HG02885 (cell line): ENCODE measurements at regions not wholly inside any gene's neighbourhood (a gene's known extent, or its start where the extent isn't known, plus 50 kb on each side); places are given as distances from the start of the nearest gene placed in this dataset.

ENCODE experiments used
- ATAC-seq: cut with Tn5 transposase; IDR thresholded peaks from one replicate; pipeline ENCODE4 v1.9.1; 2021; ENCODE audit warnings: mild to moderate bottlenecking; ENCODE audit not compliant: unreplicated experiment, poor library complexity

DNA sequence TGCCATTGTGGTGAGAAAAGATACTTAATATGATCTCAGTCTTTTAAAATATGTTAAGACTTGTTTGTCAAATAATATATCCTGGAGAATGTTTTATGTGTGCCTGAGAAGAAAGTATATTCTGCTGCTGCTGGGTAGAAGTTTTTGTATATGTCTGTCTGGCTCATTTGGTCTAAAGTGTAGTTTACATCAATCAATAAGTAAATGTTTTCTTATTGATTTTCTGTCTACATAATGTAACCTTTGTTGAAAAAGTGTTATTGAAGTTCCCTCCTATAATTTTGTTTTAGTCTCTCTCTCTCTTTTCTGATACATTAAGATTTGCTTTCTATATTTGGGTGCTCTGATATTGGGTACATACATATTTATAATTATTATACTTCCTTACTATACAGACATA is 201.2 kb downstream of the THBS2 start:
- ATAC-seq: no peak

DNA sequence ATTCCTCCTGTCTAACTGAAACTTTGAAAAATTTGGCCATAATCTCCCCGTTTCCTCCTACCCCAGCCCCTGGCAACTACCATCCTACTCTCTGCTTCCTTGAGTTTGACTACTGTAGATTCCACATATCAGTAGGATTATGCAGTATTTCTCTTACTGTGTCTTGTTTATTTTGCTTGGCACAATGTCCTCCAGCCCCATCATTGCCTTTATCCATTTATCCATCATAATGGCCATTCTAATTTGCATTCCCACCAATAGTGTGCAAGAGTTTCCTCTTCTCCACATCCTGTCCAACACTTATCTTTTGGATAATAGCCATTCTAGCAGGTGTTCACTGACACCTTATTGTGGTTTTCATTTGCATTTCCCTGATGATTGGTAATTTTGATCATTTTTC is 202.3 kb downstream of the THBS2 start:
- ATAC-seq: no peak

DNA sequence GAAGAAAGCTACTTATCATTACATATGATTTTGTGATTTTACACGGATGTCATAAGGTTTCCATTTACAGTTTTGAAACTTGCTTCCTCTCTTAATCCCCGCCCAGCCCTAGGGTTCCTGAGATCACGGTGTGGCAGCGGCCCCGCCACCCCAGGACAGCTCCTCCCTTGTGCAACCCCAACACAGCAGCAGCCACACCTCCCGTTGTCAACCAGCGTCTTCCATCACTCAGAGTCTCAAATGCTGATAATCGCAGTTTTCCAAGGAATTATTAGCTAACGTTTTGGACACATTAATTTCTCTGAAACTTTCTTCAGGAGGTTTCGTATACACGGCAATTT is 204.8 kb downstream of the THBS2 start:
- no peak for ATAC-seq

DNA sequence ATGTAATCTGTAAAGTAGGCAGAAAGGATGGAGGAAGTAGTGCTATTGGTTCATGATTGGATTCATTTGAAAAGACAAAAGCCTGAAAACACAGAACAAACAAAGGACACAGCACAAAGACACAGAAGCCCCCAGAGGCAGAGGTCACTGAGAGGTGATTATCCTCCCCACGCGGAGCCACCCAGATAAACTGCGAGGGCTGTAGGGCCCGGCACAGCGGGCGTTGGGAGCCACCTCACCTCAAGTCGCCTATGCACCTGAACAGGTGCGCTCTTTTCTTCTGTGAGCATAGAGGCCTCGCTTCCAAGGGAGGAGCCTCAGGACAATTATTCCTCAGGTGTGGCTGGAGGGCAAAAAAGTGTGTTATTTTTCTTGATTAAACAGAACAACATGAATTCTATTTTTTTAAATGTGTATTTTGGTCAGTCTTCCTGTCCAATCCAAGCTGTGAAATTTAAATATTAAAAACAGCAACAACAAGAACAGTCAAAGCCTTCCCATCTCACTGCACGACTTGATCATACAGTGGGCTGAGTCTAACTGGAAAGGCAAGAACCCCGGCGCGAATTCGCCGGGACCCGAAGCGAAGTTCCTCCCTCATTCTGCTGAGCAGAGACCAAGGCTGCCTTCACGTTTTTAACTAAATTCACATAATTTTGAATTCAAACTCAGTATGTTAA is 205.3 kb downstream of the THBS2 start:
- no peak for ATAC-seq

DNA sequence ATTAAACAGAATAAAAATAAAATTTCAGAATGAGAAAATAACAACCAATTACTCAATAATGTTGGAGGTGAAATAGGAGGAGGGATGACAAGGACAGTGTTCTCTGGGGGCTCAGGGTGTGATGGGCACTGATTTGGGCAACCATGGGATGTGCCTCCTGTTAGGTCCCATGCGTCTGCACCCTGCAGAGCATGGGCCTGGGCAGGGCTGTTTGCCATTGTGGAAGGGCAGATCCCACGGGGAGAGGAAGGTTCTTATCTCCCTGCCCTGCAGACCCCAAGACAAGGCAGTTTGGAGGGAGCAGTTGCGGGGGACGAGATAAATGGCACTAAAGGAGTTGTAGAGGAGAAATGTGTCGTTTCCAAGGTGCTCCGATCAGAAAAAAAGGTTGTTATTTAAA is 206.3 kb downstream of the THBS2 start:
- ATAC-seq: no peak

DNA sequence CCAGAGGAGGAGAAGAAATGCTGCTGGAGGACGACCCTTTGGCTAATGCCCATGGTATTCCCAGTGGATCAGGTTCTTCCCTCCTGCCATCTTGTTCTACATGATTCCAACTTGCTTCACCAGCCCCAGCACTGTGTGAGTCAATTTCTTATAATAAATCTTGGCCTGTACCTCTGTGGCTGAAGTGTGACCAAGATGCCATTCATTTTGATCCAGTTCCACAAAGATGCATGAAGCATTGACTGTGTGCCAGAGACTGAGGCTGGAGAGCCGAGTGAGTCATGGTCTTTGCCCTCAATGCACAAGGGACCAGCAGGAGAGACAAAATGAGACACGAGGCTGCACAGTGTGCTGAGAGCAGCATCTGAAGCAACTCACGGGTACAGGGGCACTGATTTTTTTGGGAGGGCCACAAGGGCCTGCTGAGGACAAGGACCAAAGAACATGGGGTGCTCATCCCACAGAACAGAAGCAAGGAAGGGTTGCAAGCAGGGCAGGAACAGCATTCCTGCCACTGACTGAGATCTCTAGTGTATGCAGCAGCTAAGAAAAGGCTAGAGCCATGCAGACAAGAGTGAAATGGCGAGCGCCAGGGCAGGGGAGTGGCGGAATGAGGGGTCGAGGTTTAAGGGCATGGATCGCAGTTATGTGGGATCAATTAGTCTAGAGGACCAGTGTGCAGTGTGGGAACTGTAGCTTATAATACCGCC is 207.0 kb downstream of the THBS2 start:
- ATAC-seq: no peak

DNA sequence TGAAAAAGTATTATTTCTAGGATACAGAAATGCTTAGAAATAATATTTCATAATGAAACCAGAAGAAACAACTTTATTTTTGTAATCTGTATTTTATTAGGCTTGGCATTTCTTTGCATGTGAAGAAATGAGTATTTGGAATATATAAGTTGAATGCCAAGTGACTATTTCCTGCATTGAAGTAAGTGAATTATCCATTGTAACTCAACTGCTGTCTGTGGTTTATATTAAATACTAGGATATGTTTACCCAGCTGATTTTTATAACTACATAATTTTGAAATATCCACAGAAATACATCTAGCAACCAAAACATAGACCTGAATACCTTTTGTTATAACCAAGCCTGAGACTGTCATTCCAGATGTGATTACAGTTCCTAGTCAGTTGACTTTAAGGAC is 207.6 kb downstream of the THBS2 start:
- ATAC-seq: no peak

DNA sequence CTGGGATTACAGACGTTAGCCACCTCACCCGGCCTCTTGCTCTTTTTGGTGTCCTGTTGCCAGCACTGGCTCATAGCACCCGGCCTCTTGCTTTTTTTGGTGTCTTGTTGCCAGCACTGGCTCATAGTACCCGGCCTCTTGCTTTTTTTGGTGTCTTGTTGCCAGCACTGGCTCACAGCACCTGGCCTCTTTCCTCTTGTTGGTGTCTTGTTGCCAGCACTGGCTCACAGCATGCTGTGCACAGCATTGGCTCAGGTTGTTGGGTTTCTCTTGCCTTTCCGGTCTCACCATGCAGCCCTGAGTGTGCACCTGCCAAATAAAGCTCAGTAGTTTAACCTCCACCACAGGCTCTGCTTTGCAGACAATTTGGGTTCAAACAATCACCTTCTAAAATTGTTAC is 208.2 kb downstream of the THBS2 start:
- ATAC-seq: no peak

DNA sequence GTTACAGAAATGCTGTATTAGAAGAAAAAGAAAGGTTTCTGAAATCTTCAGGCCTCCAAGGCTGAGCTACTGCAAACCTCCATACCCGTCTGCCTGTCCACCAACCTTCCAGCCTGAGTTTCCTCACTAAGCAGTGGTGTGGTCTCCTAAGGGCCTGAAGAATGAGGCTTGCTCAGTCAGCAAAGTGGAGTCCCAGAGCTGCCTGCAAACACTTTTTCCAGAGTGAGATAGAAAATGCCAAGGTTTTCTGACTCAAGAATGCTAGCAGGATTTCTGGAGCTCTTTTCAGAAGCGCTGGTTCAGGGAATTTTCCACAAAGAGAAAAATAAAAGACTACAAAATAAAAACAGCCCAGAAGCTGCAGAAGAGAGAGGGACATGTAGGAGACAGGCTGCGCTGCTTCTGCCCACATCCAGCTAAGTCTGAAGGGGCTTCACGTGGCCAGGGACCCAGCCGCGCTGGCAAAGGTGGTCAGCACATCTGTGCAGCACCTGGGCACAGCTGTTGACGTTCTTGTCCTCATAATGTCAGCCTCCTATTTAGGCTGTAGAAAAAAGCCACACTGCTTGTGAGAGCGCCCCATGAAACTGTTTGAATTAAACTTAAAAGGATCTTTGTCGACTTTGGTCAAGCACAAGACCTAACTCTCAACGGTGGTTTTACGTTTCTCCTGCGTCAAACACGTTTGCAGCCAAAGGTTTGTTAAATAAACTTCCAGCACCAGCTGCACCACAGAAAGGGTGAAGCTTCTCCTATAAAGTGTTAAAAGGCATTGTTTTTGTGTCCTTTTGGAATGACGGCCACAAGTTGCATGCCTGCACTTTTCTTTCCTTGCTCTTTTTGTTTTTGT is 209.0 kb downstream of the THBS2 start:
- ATAC-seq: no peak

DNA sequence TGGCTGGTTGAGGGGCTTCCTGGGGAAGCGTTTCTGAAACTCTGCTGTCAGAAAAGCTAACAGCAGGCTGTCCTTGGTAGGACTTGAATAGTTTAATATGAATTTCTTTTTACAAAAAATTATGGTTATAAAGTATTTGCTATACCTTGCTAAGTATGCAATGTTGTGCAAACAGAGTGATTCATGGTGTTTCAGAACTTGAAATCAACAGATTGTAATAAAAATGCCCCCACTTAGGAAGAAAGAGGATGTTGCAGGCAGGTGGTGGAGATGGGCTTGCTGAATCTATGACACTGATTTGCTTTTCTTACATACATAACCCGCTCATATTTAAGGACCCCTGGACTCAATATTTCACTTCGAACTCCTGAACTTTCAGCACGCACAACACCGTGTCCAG is 211.6 kb downstream of the THBS2 start:
- no peak for ATAC-seq

DNA sequence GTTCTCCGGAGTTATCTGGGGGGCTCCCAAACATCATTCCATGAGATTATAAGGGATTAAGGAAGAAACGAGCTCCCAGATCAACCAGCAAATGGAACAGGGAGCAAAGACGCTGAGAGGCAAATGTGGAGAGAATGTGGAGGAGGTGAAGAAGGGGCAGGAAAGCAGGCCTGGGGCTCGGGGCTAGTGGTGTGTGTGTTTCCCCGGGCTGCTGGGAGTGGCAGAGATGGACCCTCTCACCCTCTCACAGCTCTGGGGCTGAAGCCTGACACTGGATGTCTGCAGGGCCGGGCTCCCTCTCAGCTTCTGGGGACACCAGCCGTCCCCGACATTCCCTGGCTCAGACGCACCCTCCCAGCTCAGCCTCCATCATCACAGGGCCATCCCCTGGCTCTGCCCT is 212.6 kb downstream of the THBS2 start:
- ATAC-seq: no peak

DNA sequence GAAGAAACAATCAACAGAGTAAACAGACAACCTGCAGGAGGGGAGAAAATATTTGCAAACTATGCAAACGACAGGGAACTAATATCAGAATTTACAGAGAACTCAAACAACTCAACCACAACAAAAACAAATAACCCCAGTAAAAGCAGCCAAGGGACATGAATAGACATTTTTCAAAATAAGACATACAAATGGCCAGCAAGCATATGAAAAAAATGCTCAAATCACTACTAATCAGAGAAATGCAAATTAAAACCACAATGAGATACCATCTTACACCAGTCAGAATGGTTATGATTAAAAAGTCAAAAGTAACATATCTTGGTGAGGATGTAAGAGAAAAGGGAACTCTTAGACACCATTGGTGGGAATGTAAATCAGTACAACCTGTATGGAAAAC is 215.0 kb downstream of the THBS2 start:
- no peak for ATAC-seq

DNA sequence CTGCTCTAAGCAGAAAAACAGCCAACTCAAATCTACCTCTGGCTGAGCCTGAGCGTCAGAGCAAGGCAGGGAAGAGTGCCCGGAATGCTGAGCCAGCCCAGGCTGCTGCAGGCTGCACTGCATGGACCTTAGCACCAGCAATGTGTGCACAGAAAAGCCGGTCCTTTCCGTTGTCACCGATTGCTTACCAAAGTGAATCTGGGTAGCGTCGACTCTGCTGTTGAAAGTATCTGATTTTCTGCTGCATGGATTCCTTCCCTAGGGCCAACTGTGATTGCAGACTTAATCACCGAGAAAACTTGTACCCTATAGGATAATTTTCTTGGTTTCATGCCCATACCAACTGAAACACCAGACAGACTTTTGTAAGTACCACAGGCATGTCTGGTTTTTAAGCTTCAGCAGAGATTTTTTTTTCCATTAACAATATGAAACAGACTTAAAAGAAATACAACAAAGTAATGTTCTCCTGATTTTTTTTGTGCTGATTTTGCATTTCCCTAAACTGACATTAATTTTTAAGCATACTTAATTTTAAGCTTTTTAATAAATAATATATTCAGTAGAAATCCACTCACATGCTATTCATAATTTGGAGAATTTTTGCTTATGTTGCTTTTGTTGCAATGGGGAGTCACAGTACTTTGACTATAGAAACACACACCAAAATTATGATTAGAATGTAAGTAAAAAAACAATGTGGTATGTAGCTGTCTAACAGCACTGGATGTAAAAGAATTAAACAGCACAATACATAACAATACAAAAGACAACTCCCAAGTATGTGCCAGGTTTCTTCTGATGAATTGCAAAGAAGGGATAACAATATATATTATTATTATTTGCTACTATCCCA is 218.0 kb downstream of the THBS2 start:
- no peak for ATAC-seq

DNA sequence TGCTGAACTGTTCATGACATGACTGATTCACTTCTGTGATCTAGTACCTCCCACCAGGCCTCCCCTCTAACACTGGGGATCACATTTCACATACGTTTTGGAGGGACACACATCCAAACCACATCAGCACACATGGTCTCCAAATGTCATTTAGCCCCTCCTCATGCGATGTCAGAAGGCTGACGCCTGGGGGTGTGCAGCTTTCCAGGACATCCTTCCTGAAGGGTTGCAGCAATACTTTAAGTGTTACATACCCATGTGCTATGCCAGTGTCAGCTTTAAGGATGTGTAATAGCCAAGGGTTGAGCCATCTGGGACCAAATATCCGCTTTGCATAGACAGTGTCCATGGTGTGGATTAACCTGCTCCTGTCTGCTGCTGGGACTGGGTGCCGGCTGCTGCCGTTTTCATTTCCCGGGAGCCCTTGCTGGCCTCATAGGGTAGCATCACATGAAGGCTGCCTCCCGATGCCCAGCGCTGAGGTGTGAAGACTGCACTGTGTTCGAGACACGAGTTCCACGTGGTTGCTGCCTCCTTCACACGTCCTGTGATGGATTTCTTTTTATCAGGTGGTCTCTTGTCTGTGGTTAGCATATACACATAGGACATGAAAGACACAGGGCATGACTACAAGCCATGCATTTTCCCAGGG is 219.0 kb downstream of the THBS2 start:
- no peak for ATAC-seq

DNA sequence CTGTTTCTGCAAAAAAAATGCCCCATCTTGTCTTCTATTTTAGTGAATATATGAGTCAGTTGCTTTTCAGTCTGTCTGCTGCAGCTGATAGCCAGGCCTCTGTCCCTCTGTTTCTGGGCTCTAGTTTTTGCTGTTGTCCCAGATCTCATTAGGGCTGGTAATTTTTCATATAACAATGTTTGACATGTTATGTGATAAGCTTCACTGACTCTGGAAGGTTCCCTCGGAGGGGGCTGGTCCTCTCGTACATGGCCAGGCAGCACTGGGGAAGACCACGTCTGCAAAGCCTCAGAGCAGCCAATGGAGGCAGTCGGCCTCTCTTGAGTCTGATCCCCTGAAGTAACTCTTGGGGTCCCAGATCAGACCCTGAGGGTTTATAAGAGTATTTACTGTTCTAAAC is 223.8 kb downstream of the THBS2 start:
- no peak for ATAC-seq

DNA sequence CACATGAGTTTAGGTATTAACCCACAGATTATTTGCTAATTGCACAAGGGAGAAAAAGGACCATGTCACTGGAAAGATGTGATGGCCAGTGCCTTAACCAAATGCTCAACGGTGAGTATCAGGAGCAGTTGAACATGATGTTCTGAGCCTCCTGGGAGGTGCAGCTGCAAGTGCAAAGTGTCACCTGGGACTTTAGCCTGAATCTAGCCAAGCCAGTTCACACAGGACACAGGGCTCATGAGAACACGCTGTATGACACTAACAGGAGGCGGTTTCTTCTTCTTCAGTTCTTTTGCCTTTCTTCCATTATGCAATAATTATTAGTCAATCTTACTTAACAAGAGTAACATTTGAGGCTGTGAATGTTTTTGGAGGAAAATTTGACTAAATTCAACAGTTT is 225.3 kb downstream of the THBS2 start:
- no peak for ATAC-seq

DNA sequence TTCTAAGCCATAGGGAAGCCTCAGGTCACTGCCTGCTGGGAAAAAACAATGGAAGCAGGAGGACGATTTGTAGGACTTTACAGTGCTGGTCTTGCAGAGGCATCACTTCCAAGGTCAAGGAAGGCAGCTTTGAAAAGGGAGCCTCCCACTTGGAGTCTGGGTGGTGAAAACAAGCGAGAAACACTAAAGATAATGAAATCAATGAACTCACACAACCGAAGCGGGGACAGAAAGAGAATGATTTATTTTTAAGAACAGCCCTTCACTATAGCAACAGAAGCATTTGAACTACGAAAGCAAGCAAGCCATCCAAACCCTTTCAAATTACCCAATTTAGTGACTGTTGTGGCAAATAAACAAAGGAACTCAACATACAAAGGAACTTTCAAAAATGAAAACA is 227.5 kb downstream of the THBS2 start:
- ATAC-seq: no peak

DNA sequence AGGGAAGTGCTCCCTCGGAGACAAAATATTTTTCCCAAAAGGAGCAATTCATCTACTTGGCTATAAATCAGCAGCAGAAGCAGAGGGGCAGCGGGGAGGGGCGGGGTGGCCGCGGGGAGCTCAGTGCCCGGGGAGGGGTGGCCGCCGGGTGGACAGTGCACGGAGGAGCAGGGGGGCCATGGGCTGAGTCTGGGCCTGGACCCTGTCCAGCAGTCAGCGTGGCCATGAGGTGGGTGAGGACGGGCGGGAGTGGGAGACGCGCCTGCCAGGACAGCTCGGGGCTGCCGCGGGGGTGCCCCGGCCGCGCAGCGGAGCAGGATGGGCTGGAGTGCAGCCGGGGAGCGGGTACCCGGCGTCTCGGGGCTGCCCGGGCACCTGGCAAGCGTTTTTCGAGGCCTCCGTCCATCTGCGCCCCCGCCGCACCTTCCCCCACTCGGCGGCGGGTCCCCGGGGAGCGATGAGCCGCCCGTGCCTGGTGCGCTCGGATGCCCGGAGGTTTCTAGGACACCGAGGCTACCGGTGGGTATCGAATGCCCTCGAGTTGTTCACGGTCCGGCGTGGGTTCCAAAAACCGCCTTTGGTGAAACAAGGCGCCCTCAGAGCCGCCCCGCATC is 229.5 kb downstream of the THBS2 start:
- ATAC-seq: no peak

DNA sequence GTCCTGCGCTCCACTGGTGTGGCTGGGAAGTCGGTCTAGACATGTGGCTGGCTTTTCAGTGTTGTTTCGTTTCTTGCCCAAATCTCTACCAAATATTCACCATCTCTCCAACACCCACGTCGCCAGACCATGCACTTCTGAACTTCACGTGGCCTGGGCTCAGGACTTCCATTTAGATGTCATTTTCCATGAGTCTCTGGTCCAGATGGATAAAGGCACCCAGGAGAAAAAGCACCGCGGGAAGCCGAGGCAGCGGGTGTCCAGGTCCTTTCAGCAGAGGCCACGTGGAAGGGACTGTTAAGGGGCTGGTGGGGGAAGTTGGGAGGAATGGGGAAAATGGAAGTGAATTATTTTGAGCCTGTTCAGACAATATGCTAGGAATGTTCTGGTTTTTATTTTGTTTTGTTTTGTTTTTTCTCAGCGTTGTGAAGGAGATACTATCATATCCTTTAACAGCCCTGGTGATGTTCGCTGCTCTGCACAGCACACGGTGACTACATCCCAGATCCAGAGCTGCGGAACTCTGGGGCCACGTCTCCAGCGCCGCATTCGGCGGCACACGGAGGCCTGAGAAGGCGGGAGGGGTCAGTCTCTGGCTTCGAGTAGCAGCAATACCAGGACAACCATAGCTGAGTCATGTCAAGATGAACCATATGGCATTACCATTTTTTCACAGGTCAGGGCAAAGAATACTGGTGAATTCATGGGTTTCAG is 230.3 kb downstream of the THBS2 start:
- ATAC-seq: no peak
